ENCODE measurements at regions not wholly inside any gene's neighbourhood (a gene's known extent, or its start where the extent isn't known, plus 50 kb on each side); places are given as distances from the start of the nearest gene placed in this dataset.
A peak's percentile ranks its signal among the peaks of the same experiment; 100 is the strongest.

GRCh38 chr15:91553196-91553854, 300.2 kb upstream of the SLCO3A1 start:
- Histone ChIP-seq H3K9me3 (ENCODE audit: control insufficient read depth in 2 of 2, insufficient read depth in 1 of 2, low read depth in 1 of 2, low read length in 1 of 2) (no peaks in the 10 kb centered on the region), H3K4me3 (ENCODE audit: low read depth in 1 of 2, low read length in 2 of 2) (no peak overlapping the region), H3K27ac (ENCODE audit: low read depth in 2 of 2, low read length in 1 of 2) (no peak overlapping the region), H3K36me3 (ENCODE audit: control insufficient read depth in 2 of 2, insufficient read depth in 2 of 2, low read length in 1 of 2) (no peaks in the 10 kb centered on the region), H3K27me3 (ENCODE audit: control insufficient read depth in 1 of 2, insufficient read depth in 2 of 2, low read length in 2 of 2) (no peaks in the 10 kb centered on the region), H3K4me1 (ENCODE audit: control insufficient read depth in 2 of 2, insufficient read depth in 2 of 2, low read length in 1 of 2) (no peaks in the 10 kb centered on the region)
- 61 to 66% methylated on average over 6 of the region's 6 CpGs for WGBS, 2 donors

- Histone ChIP-seq H3K36me3 (ENCODE audit: control insufficient read depth in 2 of 2, insufficient read depth in 2 of 2, low read length in 1 of 2) (no peaks in the 10 kb centered on the region), H3K27me3 (ENCODE audit: control insufficient read depth in 1 of 2, insufficient read depth in 2 of 2, low read length in 2 of 2) (no peaks in the 10 kb centered on the region), H3K9me3 (ENCODE audit: control insufficient read depth in 2 of 2, insufficient read depth in 1 of 2, low read depth in 1 of 2, low read length in 1 of 2) (no peaks in the 10 kb centered on the region), H3K27ac (ENCODE audit: low read depth in 2 of 2, low read length in 1 of 2) (no peak overlapping the region), H3K4me3 (ENCODE audit: low read depth in 1 of 2, low read length in 2 of 2) (no peak overlapping the region), H3K4me1 (ENCODE audit: control insufficient read depth in 2 of 2, insufficient read depth in 2 of 2, low read length in 1 of 2) (no peaks in the 10 kb centered on the region)
- 91 to 96% methylated on average over 4 of the region's 4 CpGs for whole genome bisulfite sequencing, 2 donors
Observed at GRCh38 chr15:91555312-91555711, 298.2 kb upstream of the SLCO3A1 start.

GRCh38 chr15:91556926-91557325, 296.6 kb upstream of the SLCO3A1 start:
- Histone ChIP-seq H3K4me3 (ENCODE audit: low read depth in 1 of 2, low read length in 2 of 2) (no peak overlapping the region), H3K27me3 (ENCODE audit: control insufficient read depth in 1 of 2, insufficient read depth in 2 of 2, low read length in 2 of 2) (no peaks in the 10 kb centered on the region), H3K27ac (ENCODE audit: low read depth in 2 of 2, low read length in 1 of 2) (no peak overlapping the region), H3K36me3 (ENCODE audit: control insufficient read depth in 2 of 2, insufficient read depth in 2 of 2, low read length in 1 of 2) (no peaks in the 10 kb centered on the region), H3K4me1 (ENCODE audit: control insufficient read depth in 2 of 2, insufficient read depth in 2 of 2, low read length in 1 of 2) (no peaks in the 10 kb centered on the region), H3K9me3 (ENCODE audit: control insufficient read depth in 2 of 2, insufficient read depth in 1 of 2, low read depth in 1 of 2, low read length in 1 of 2) (no peaks in the 10 kb centered on the region)
- WGBS, 2 donors, result 86 to 89% methylated on average over 5 of the region's 5 CpGs

DNA sequence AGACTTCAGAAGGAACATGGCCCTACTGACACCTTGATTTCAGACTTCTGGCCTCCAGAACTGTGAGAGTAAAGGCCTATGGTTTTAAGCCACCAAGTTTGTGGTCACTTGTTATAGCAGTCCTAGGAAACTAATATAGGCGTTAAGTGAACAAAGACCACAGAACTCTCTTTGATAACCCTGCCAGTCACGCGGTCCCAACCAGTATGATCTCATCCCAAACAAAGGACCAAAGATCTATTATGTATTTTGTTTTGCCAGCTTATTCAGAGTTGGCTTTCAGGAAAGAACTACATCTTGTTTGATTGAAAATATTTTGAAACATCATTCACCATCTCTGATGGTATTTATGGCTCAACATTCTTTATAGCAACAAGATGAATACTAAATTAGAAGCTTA, 294.4 kb upstream of the SLCO3A1 start:
- Histone ChIP-seq H3K4me1 (ENCODE audit: control insufficient read depth in 2 of 2, insufficient read depth in 2 of 2, low read length in 1 of 2) (no peaks in the 10 kb centered on the region), H3K4me3 (ENCODE audit: low read depth in 1 of 2, low read length in 2 of 2) (no peak overlapping the region), H3K27ac (ENCODE audit: low read depth in 2 of 2, low read length in 1 of 2) (no peak overlapping the region), H3K27me3 (ENCODE audit: control insufficient read depth in 1 of 2, insufficient read depth in 2 of 2, low read length in 2 of 2) (no peaks in the 10 kb centered on the region), H3K9me3 (ENCODE audit: control insufficient read depth in 2 of 2, insufficient read depth in 1 of 2, low read depth in 1 of 2, low read length in 1 of 2) (no peaks in the 10 kb centered on the region), H3K36me3 (ENCODE audit: control insufficient read depth in 2 of 2, insufficient read depth in 2 of 2, low read length in 1 of 2) (no peaks in the 10 kb centered on the region)
- 84% methylated on average over 3 of the region's 3 CpGs for WGBS, 2 donors

GRCh38 chr15:91561371-91562100, 292.0 kb upstream of the SLCO3A1 start:
- Histone ChIP-seq H3K27me3 (ENCODE audit: control insufficient read depth in 1 of 2, insufficient read depth in 2 of 2, low read length in 2 of 2) (no peaks in the 10 kb centered on the region), H3K4me1 (ENCODE audit: control insufficient read depth in 2 of 2, insufficient read depth in 2 of 2, low read length in 1 of 2) (no peaks in the 10 kb centered on the region), H3K36me3 (ENCODE audit: control insufficient read depth in 2 of 2, insufficient read depth in 2 of 2, low read length in 1 of 2) (no peaks in the 10 kb centered on the region), H3K27ac (ENCODE audit: low read depth in 2 of 2, low read length in 1 of 2) (peak overlapping the region in 1 of 2 donors; percentile 49), H3K4me3 (ENCODE audit: low read depth in 1 of 2, low read length in 2 of 2) (no peak overlapping the region), H3K9me3 (ENCODE audit: control insufficient read depth in 2 of 2, insufficient read depth in 1 of 2, low read depth in 1 of 2, low read length in 1 of 2) (no peaks in the 10 kb centered on the region)
- WGBS, 2 donors, result 32 to 50% methylated on average over 11 of the region's 11 CpGs

- no peaks in the 10 kb centered on the region for H3K27me3 ChIP-seq (ENCODE audit: control insufficient read depth in 1 of 2, insufficient read depth in 2 of 2, low read length in 2 of 2)
- H3K4me3 ChIP-seq (ENCODE audit: low read depth in 1 of 2, low read length in 2 of 2), result no peak overlapping the region
Observed at GRCh38 chr15:91562698-91563097, 290.8 kb upstream of the SLCO3A1 start.

DNA sequence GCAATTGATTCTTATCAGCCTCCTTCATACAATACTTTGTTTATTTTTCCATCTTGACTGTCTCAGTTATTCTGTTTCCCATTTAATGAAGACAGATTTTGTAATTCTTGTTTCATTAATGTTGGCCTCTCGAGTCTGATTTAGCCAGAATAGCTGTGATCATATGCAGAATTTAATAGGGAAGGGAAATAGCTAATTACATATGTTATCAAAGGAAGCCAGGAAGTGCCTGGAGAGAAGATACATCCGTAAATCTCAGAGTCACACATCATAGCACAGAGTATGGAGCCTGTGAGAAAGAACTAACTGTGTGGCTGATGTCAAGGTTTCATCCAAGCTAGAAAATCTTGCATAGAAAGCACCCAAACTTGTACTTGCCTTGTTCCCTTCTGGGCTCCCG, 288.9 kb upstream of the SLCO3A1 start:
- no peaks in the 10 kb centered on the region for H3K4me1 ChIP-seq (ENCODE audit: control insufficient read depth in 2 of 2, insufficient read depth in 2 of 2, low read length in 1 of 2)
- no peaks in the 10 kb centered on the region for H3K27me3 ChIP-seq (ENCODE audit: control insufficient read depth in 1 of 2, insufficient read depth in 2 of 2, low read length in 2 of 2)
- H3K36me3 ChIP-seq (ENCODE audit: control insufficient read depth in 2 of 2, insufficient read depth in 2 of 2, low read length in 1 of 2), result no peaks in the 10 kb centered on the region
- 69 to 70% methylated on average over 3 of the region's 3 CpGs for WGBS, 2 donors
- no peaks in the 10 kb centered on the region for H3K9me3 ChIP-seq (ENCODE audit: control insufficient read depth in 2 of 2, insufficient read depth in 1 of 2, low read depth in 1 of 2, low read length in 1 of 2)
- no peak overlapping the region for H3K27ac ChIP-seq (ENCODE audit: low read depth in 2 of 2, low read length in 1 of 2)
- H3K4me3 ChIP-seq (ENCODE audit: low read depth in 1 of 2, low read length in 2 of 2), result no peak overlapping the region

More at GRCh38 chr15:91562698-91563097, 290.8 kb upstream of the SLCO3A1 start:
- H3K9me3 ChIP-seq (ENCODE audit: control insufficient read depth in 2 of 2, insufficient read depth in 1 of 2, low read depth in 1 of 2, low read length in 1 of 2), result no peaks in the 10 kb centered on the region
- no peaks in the 10 kb centered on the region for H3K36me3 ChIP-seq (ENCODE audit: control insufficient read depth in 2 of 2, insufficient read depth in 2 of 2, low read length in 1 of 2)
- WGBS, 2 donors, result 85 to 88% methylated on average over 2 of the region's 2 CpGs
- H3K27ac ChIP-seq (ENCODE audit: low read depth in 2 of 2, low read length in 1 of 2), result no peak overlapping the region
- H3K4me1 ChIP-seq (ENCODE audit: control insufficient read depth in 2 of 2, insufficient read depth in 2 of 2, low read length in 1 of 2), result no peaks in the 10 kb centered on the region

DNA sequence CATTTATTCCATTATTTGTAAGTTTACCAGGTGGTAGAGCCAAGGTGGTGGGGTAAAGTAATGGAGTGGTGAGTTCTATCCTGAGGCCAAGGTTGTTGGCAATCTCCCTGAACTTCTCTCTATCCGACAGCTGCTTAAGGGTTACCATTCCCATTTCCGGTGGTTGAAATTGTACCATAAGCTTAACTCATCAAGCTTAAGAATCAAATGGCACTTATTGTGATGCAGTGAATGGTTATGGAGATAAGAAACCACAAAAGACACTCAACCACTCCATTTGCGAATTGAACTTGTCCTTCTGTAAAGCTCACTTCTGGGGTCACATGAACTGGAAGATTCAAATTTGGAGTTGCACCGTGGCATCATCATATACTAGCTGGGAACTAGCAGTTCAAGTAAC, 287.4 kb upstream of the SLCO3A1 start:
- 79 to 85% methylated on average over 4 of the region's 4 CpGs for WGBS, 2 donors
- Histone ChIP-seq H3K4me3 (ENCODE audit: low read depth in 1 of 2, low read length in 2 of 2) (no peak overlapping the region), H3K36me3 (ENCODE audit: control insufficient read depth in 2 of 2, insufficient read depth in 2 of 2, low read length in 1 of 2) (no peaks in the 10 kb centered on the region), H3K4me1 (ENCODE audit: control insufficient read depth in 2 of 2, insufficient read depth in 2 of 2, low read length in 1 of 2) (no peaks in the 10 kb centered on the region), H3K9me3 (ENCODE audit: control insufficient read depth in 2 of 2, insufficient read depth in 1 of 2, low read depth in 1 of 2, low read length in 1 of 2) (no peaks in the 10 kb centered on the region), H3K27ac (ENCODE audit: low read depth in 2 of 2, low read length in 1 of 2) (no peak overlapping the region), H3K27me3 (ENCODE audit: control insufficient read depth in 1 of 2, insufficient read depth in 2 of 2, low read length in 2 of 2) (no peaks in the 10 kb centered on the region)

- Histone ChIP-seq H3K36me3 (ENCODE audit: control insufficient read depth in 2 of 2, insufficient read depth in 2 of 2, low read length in 1 of 2) (no peaks in the 10 kb centered on the region), H3K4me3 (ENCODE audit: low read depth in 1 of 2, low read length in 2 of 2) (no peak overlapping the region), H3K27ac (ENCODE audit: low read depth in 2 of 2, low read length in 1 of 2) (no peak overlapping the region), H3K9me3 (ENCODE audit: control insufficient read depth in 2 of 2, insufficient read depth in 1 of 2, low read depth in 1 of 2, low read length in 1 of 2) (no peaks in the 10 kb centered on the region), H3K4me1 (ENCODE audit: control insufficient read depth in 2 of 2, insufficient read depth in 2 of 2, low read length in 1 of 2) (no peaks in the 10 kb centered on the region), H3K27me3 (ENCODE audit: control insufficient read depth in 1 of 2, insufficient read depth in 2 of 2, low read length in 2 of 2) (no peaks in the 10 kb centered on the region)
- 73 to 83% methylated on average over 2 of the region's 2 CpGs for WGBS, 2 donors
Observed at GRCh38 chr15:91568036-91568435, 285.5 kb upstream of the SLCO3A1 start.

- WGBS, 2 donors, result 56 to 58% methylated on average over 5 of the region's 5 CpGs
- no peak overlapping the region for H3K4me3 ChIP-seq (ENCODE audit: low read depth in 1 of 2, low read length in 2 of 2)
Observed at GRCh38 chr15:91572110-91572509, 281.4 kb upstream of the SLCO3A1 start.

More at GRCh38 chr15:91572110-91572509, 281.4 kb upstream of the SLCO3A1 start:
- Histone ChIP-seq H3K4me1 (ENCODE audit: control insufficient read depth in 2 of 2, insufficient read depth in 2 of 2, low read length in 1 of 2) (no peaks in the 10 kb centered on the region), H3K9me3 (ENCODE audit: control insufficient read depth in 2 of 2, insufficient read depth in 1 of 2, low read depth in 1 of 2, low read length in 1 of 2) (no peaks in the 10 kb centered on the region), H3K27ac (ENCODE audit: low read depth in 2 of 2, low read length in 1 of 2) (no peak overlapping the region), H3K27me3 (ENCODE audit: control insufficient read depth in 1 of 2, insufficient read depth in 2 of 2, low read length in 2 of 2) (no peaks in the 10 kb centered on the region), H3K36me3 (ENCODE audit: control insufficient read depth in 2 of 2, insufficient read depth in 2 of 2, low read length in 1 of 2) (no peaks in the 10 kb centered on the region)
